Skeletal muscle satellite cell (primary cell): ENCODE measurements at regions not wholly inside any gene's neighbourhood (a gene's known extent, or its start where the extent isn't known, plus 50 kb on each side); places are given as distances from the start of the nearest gene placed in this dataset.

Experiments
- H3K27me3 ChIP-seq: 2 replicates; pipeline ENCODE4 v1.7.0; 2013; ENCODE audit warnings: low read length; ENCODE audit not compliant: control insufficient read depth, insufficient read depth
- H3K36me3 ChIP-seq: 2 replicates; pipeline ENCODE4 v1.7.0; 2013; ENCODE audit warnings: mild to moderate bottlenecking, control low read depth, low read length; ENCODE audit not compliant: insufficient read depth
- H3K4me1 ChIP-seq: 2 replicates; pipeline ENCODE4 v1.7.0; 2013; ENCODE audit warnings: low read length; ENCODE audit not compliant: control insufficient read depth, insufficient read depth
- H3K4me2 ChIP-seq: 2 replicates; pipeline ENCODE4 v1.7.0; 2013; ENCODE audit warnings: mild to moderate bottlenecking, low read length
- H3K4me3 ChIP-seq: 2 replicates; pipeline ENCODE4 v1.7.0; 2013; ENCODE audit warnings: low read length
- H3K9ac ChIP-seq: 2 replicates; pipeline ENCODE4 v1.7.0; 2013; ENCODE audit warnings: mild to moderate bottlenecking, low read depth, low read length, moderate library complexity
- H3K9me3 ChIP-seq: replicated peaks from 2 replicates; pipeline ENCODE4 v1.7.0; 2013; ENCODE audit warnings: mild to moderate bottlenecking, control low read depth, low read length

DNA sequence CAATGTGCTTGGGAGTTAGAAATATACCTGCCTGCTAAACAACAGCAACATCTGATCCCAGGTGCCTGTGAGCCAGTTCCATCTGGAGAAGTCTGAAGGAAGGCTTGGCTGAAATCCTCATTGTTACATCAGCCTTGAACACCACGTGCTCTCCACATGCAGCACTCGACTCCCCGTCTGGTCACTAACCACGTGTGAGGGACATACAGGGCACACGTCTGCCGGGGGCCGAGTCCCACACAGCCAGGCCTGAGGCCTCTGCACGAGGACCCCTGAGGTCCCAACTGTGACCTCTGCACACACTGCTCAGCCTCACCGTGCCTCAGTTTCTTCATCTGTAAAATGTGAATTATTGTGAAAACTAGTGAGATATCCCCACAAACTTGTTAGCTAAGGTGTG is 236.5 kb upstream of the SALL3 start:
- no peak overlapping the region for H3K4me3 ChIP-seq
- H3K36me3 ChIP-seq = no peaks in the 10 kb centered on the region
- no peaks in the 10 kb centered on the region for H3K27me3 ChIP-seq
- no peak overlapping the region for H3K4me2 ChIP-seq
- H3K9me3 ChIP-seq = peaks cover 23% of the 10 kb centered on the region
- H3K4me1 ChIP-seq = no peaks in the 10 kb centered on the region
- no peak overlapping the region for H3K9ac ChIP-seq

DNA sequence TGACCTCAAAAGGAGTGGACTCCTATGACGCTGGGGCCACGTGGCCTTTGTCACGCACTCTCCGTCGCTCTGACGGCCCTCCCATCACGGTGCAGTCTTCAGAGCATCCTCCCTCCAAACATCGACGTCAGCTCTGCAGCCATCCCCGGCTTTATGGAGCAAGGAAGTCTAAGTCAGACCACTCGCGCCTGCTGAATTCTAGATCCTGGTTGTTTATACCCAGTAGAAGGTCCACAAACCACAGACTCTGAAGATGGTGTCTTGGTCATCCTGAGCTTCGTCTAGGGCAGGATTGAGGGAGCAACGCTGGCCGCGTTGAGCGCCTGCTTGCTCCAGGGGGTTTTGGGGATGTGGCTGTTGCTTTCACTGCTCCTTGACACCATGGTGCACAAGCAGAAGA is 228.0 kb upstream of the SALL3 start:
- Histone ChIP-seq H3K4me3 (no peak overlapping the region), H3K9ac (no peak overlapping the region), H3K9me3 (peaks cover 14% of the 10 kb centered on the region), H3K27me3 (no peaks in the 10 kb centered on the region), H3K4me2 (no peak overlapping the region), H3K4me1 (no peaks in the 10 kb centered on the region), H3K36me3 (no peaks in the 10 kb centered on the region)

DNA sequence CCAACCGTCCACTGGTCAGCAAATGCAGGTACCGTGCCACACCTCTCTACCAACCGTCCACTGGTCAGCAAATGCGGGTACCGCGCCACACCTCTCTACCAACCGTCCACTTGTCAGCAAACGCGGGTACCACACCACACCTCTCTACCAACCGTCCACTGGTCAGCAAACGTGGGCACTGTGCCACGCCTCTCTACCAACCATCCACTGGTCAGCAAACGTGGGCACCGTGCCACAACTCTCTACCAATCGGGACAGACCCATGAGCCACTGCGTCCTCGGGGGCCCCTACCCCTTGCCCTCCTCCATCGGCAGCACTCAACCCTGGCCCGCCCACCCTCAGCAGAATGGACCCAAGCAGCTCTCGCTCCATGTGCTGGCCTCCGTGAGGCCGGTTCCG is 226.4 kb upstream of the SALL3 start:
- H3K9me3 ChIP-seq = peaks cover 14% of the 10 kb centered on the region
- no peak overlapping the region for H3K4me2 ChIP-seq
- H3K4me3 ChIP-seq = no peak overlapping the region
- H3K36me3 ChIP-seq = no peaks in the 10 kb centered on the region
- H3K4me1 ChIP-seq = no peaks in the 10 kb centered on the region
- no peaks in the 10 kb centered on the region for H3K27me3 ChIP-seq
- no peak overlapping the region for H3K9ac ChIP-seq

DNA sequence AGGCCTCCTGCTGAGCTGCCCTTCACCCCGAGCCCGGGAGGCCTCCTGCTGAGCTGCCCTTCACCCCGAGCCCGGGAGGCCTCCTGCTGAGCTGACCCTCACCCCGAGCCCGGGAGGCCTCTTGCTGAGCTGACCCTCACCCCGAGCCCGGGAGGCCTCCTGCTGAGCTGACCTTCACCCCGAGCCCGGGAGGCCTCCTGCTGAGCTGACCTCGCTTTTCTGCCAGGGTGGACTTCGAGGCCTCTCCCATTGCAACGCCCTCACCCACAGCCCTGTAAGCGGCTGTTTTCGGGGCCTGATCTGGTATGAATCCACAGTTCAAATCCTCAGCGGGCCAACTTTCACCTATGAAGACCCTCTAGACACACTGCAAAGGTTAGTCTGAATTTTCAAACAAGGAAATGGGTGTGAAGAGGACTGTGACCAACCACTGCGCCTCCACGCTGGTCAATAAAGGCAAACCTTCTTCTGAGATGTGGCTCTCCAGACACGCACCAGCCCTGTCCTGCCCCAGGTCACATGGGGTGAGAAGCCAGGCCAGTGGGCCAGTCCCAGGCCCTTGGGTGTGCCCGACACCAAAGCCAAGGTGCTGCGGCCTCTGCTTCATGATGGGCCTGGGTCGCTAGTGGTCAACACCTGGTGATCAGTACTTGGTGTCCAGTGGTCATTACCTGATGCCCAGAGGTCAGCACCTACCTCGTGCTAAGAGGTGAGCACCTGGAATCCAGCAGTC is 225.1 kb upstream of the SALL3 start:
- no peaks in the 10 kb centered on the region for H3K4me1 ChIP-seq
- no peak overlapping the region for H3K9ac ChIP-seq
- no peaks in the 10 kb centered on the region for H3K27me3 ChIP-seq
- H3K4me2 ChIP-seq = no peak overlapping the region
- no peak overlapping the region for H3K4me3 ChIP-seq
- H3K36me3 ChIP-seq = no peaks in the 10 kb centered on the region
- H3K9me3 ChIP-seq = peaks cover 14% of the 10 kb centered on the region

DNA sequence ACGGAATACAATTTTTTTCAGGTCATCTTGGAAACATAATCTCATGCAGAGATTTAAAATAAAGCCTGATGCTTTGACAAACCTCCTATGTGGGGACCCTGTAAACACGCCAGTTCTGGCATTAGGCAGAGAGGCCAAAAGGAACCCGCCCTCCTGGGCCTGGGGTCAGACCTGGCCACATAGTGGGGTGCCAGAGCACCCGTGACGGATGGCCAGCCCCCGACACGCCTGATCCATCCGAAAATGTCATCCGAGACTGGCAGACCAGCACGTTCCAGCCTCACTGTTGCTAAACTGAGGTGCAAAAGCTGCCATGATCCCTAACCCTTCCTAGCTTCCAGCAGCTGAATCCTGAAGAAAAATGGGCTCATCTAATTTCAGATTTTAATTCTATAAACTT is 222.6 kb upstream of the SALL3 start:
- H3K4me2 ChIP-seq = no peak overlapping the region
- H3K9ac ChIP-seq = no peak overlapping the region
- no peak overlapping the region for H3K4me3 ChIP-seq
- no peaks in the 10 kb centered on the region for H3K4me1 ChIP-seq
- peaks cover 16% of the 10 kb centered on the region for H3K9me3 ChIP-seq
- no peaks in the 10 kb centered on the region for H3K27me3 ChIP-seq
- H3K36me3 ChIP-seq = no peaks in the 10 kb centered on the region

DNA sequence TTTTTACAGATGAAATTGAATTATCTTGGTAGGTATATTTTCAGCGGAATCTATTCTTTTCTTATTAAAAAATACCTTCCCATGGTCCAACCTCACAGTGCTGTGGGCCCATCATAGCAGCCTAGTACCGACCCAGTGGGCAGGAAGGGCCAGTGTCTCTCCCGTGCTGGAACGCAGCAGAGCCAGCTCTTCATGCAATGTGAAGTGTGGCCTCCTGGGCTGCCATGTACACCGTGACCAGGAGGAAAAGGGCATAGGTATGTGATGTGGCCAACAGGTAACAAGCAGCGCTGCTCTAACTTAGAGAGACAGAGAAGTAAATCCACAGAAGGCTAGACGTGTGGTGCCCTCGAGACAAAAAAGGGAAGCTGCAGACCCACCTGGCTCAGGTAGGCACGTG is 221.1 kb upstream of the SALL3 start:
- H3K9me3 ChIP-seq = peaks cover 19% of the 10 kb centered on the region
- no peak overlapping the region for H3K9ac ChIP-seq
- no peak overlapping the region for H3K4me2 ChIP-seq
- H3K36me3 ChIP-seq = no peaks in the 10 kb centered on the region
- no peaks in the 10 kb centered on the region for H3K4me1 ChIP-seq
- no peak overlapping the region for H3K4me3 ChIP-seq
- no peaks in the 10 kb centered on the region for H3K27me3 ChIP-seq

DNA sequence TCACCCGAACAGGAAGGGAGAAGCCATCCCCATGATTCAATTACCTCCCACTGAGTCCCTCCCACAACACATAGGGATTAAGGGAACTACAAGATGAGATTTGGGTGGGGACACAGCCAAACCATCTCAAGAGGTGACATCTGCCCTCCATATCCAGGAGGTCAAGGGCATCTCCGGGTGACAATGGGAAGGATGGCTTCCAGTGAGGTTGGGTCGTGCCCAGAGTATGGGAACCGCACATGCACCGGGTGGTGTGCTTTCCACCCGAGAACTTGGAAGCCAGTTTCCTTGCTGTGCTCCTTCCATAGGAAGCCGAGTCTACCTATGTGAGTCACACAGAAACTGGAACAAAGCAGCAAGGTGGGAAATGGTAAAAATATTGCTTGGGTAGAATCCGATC is 216.9 kb upstream of the SALL3 start:
- Histone ChIP-seq H3K9ac (no peak overlapping the region), H3K36me3 (no peaks in the 10 kb centered on the region), H3K4me2 (no peak overlapping the region), H3K27me3 (no peaks in the 10 kb centered on the region), H3K9me3 (peaks cover 13% of the 10 kb centered on the region), H3K4me3 (no peak overlapping the region), H3K4me1 (no peaks in the 10 kb centered on the region)

DNA sequence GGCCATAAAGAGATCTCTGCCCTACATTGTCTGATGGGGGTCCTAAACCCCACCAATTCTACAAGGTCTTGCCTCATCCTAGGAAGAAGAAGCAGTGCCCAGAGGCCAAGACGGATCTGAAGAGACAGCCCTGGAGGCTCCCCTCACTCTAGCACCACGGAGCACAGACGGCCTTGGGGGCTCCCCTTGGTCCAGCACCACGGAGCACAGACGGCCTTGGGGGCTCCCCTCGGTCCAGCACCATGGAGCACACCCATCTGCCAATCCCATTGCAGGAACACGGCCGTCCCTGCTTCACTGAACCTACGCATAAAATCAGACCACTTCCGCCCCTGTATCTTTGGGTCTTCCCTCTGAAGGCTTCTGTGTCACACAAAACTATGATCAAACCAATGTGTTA is 215.1 kb upstream of the SALL3 start:
- Histone ChIP-seq H3K36me3 (no peaks in the 10 kb centered on the region), H3K27me3 (no peaks in the 10 kb centered on the region), H3K9ac (no peak overlapping the region), H3K4me3 (no peak overlapping the region), H3K9me3 (peaks cover 19% of the 10 kb centered on the region), H3K4me1 (no peaks in the 10 kb centered on the region), H3K4me2 (no peak overlapping the region)

DNA sequence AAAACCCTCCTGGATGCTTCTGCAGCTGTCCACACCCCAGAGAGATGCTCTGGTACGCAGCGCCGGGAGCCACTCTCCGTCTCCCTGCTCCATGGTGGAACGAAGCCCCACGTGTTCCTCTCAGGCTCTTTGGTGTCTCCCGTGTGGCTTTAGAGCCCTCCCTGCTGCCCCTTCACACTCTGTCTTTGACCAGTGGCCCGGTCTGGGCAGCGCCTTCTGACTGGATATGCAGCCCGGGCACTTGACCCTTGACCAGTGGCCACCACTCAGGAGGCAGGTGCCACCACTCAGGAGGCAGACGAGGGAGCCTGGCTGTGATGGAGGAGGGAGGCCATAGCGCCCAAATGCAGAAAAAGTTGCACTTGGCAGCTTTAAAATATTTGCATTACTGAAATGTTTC is 214.5 kb upstream of the SALL3 start:
- Histone ChIP-seq H3K36me3 (no peaks in the 10 kb centered on the region), H3K4me3 (no peak overlapping the region), H3K4me2 (no peak overlapping the region), H3K9me3 (peaks cover 25% of the 10 kb centered on the region), H3K9ac (no peak overlapping the region), H3K4me1 (no peaks in the 10 kb centered on the region), H3K27me3 (no peaks in the 10 kb centered on the region)

DNA sequence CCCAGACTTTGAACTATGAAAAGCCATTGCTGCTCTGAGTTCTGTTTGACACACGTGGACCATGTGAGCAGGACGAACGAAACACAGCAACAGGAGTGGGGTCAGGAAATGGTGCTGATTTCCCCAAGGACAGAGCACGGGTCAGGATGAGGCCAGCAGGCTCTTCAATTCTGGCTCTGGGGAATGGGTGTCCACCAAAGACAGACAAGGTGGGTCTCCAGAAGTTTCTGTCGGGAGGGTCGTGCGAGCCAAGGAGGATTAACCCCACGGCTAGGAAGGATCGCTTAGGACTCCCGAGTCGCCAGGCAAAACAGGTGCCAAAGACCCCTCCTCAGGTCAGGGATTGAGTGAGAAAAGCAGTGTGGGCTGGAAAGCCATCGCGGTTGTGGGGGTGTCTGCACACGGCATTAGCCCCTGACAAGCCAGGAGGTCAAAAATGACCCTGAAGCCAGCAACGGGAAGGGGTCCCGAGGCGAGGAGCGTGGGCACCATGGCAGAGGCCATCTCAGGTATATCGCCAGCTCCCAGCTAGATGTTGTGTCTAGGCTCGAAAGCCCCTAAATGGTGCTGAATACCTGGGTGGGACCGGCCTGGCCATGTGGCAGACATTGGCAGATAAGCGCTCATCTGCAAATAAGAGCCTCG is 213.9 kb upstream of the SALL3 start:
- H3K4me3 ChIP-seq = no peak overlapping the region
- no peaks in the 10 kb centered on the region for H3K4me1 ChIP-seq
- H3K27me3 ChIP-seq = no peaks in the 10 kb centered on the region
- no peak overlapping the region for H3K4me2 ChIP-seq
- peaks cover 23% of the 10 kb centered on the region for H3K9me3 ChIP-seq
- no peak overlapping the region for H3K9ac ChIP-seq
- no peaks in the 10 kb centered on the region for H3K36me3 ChIP-seq

DNA sequence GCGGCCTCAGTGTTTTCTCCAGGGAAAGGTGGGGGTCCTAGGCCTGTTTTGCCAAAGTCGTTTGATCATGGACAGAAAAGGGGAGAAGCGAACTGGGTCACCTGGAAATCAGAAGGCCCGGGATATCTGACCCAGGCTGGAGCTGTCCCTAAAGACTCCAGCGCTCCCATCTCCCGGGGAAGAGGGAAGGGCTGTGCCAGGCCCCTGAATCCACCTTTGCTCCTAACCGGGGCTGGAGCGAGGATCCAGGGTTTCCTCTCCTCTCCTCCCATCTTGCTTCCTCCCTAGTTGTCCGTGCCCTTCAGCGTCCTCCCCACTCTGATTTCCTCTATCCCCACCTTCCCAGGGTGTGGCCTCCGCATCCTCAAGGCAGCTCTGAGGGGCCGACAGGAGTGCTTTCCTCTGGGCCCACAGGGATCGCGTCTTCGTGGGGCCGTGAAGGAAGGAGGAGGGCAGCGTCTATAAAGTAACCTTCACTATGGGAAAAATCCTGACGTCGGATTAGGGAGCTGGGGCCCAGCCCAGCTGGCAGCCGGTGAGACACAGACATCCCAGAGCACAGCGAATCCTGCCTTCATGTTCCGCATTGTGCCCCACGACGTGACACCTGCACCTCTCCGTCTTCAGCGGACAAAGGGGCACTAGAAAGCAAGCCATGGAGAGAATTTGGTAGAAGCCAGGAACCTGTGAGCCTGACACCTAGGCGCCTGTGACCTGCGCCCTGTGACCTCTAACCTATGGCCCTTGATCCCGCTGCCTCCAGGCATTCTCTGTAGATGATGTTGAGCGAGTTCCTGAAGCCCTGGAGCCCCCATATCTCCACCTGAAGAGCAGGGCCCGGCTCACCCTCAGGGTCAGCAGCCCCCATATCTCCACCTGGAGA is 212.7 kb upstream of the SALL3 start:
- Histone ChIP-seq H3K36me3 (no peaks in the 10 kb centered on the region), H3K9me3 (peaks cover 20% of the 10 kb centered on the region), H3K4me3 (no peak overlapping the region), H3K4me1 (no peaks in the 10 kb centered on the region), H3K27me3 (no peaks in the 10 kb centered on the region), H3K9ac (no peak overlapping the region), H3K4me2 (no peak overlapping the region)
